Erythroblast (primary cell): ENCODE measurements at regions not wholly inside any gene's neighbourhood (a gene's known extent, or its start where the extent isn't known, plus 50 kb on each side); places are given as distances from the start of the nearest gene placed in this dataset.

Experiments
- GATA1 ChIP-seq: IDR thresholded peaks from 2 replicates; pipeline ENCODE4 v1.6.1; 2011; ENCODE audit warnings: low read depth, mild to moderate bottlenecking, control low read depth, low read length, moderate library complexity
- POLR2A ChIP-seq: IDR thresholded peaks from 2 replicates; pipeline ENCODE4 v1.6.1; 2011; ENCODE audit warnings: mild to moderate bottlenecking, low read length

GRCh38 chr21:16377857-16378256 lies 648.1 kb downstream of the USP25 start:
- TF ChIP-seq POLR2A (no peak), GATA1 (no peak)
